ENCODE measurements at regions not wholly inside any gene's neighbourhood (a gene's known extent, or its start where the extent isn't known, plus 50 kb on each side); places are given as distances from the start of the nearest gene placed in this dataset.

GRCh38 chr10:130885021-130885655, 426.4 kb downstream of the TCERG1L start:
- Mint-ChIP-seq H3K27me3 (ENCODE audit: insufficient read depth, low read depth, poor library complexity) (peaks cover 5% of the 10 kb centered on the region), H3K27ac (no peak overlapping the region), H3K4me3 (no peak overlapping the region), H3K9me3 (peaks cover 79% of the 10 kb centered on the region), H3K4me1 (no peaks in the 10 kb centered on the region), H3K36me3 (ENCODE audit: low read depth) (no peaks in the 10 kb centered on the region)
- ATAC-seq (peak; percentile 32; the same call in 2 of the 3 replicates), DNase-seq (ENCODE audit: low spot score) (peak; percentile 7)
- Histone ChIP-seq H3K27ac (ENCODE audit: low read depth) (no peak overlapping the region), H3K9me2 (ENCODE audit: insufficient read depth) (no peaks in the 10 kb centered on the region), H4K20me1 (replicated peaks; ENCODE audit: insufficient read depth) (no peaks in the 10 kb centered on the region), H3K4me1 (ENCODE audit: insufficient read depth) (no peaks in the 10 kb centered on the region), H3K79me2 (replicated peaks; ENCODE audit: insufficient read depth) (no peaks in the 10 kb centered on the region), H3K36me3 (ENCODE audit: insufficient read depth) (no peaks in the 10 kb centered on the region), H3K4me3 (no peak overlapping the region), H3K27me3 (ENCODE audit: insufficient read depth) (no peaks in the 10 kb centered on the region), H3K4me2 (no peak overlapping the region), H3F3A (replicated peaks; ENCODE audit: low read depth) (no peaks in the 10 kb centered on the region), H2AFZ (no peak overlapping the region)
- TF ChIP-seq ZNF462 (CRISPR knock-in tag; IDR thresholded peaks at IDR 0.05) (no peak), CTCF (conservative IDR thresholded peaks at IDR 0.05; ENCODE audit: low read depth in 2 of 2) (no peak), ZNF114 (CRISPR knock-in tag; IDR thresholded peaks at IDR 0.05) (no peak), ETS1 (IDR thresholded peaks at IDR 0.05) (no peak), POLR2AphosphoS5 (IDR thresholded peaks at IDR 0.05; ENCODE audit: low read depth) (no peak), NANOG (IDR thresholded peaks at IDR 0.05; ENCODE audit: borderline replicate concordance) (no peak), STAT1 (IDR thresholded peaks at IDR 0.05; ENCODE audit: unreplicated experiment) (no peak), ZNF331 (CRISPR knock-in tag; IDR thresholded peaks at IDR 0.05; ENCODE audit: low read depth) (no peak), CREB1 (CRISPR knock-in tag; IDR thresholded peaks at IDR 0.05; ENCODE audit: low read depth) (no peak), EZH2 (IDR thresholded peaks at IDR 0.05; ENCODE audit: low read depth, unreplicated experiment) (no peak), EZH2phosphoT487 (IDR thresholded peaks at IDR 0.05; ENCODE audit: unreplicated experiment) (no peak), REST (IDR thresholded peaks at IDR 0.05; ENCODE audit: unreplicated experiment) (no peak), JUNB (IDR thresholded peaks at IDR 0.05; ENCODE audit: unreplicated experiment) (no peak)

Measured in GM23338 (cell line).